GM12878 (cell line): ENCODE measurements at regions not wholly inside any gene's neighbourhood (a gene's known extent, or its start where the extent isn't known, plus 50 kb on each side); places are given as distances from the start of the nearest gene placed in this dataset.

Experiments
- FOS ChIP-seq: IDR thresholded peaks from 3 replicates; pipeline ENCODE4 v1.6.1; 2011; ENCODE audit warnings: borderline replicate concordance; ENCODE audit not compliant: insufficient read length; ENCODE audit errors: extremely low read depth
- GABPA ChIP-seq: IDR thresholded peaks from 2 replicates; pipeline ENCODE4 v1.6.1; 2014; ENCODE audit warnings: antibody characterized with exemption, low read depth, mild to moderate bottlenecking, inconsistent platforms
- MXI1 ChIP-seq: fragments of 150-350 bp; IDR thresholded peaks from 2 replicates; pipeline ENCODE4 v1.6.1; 2011; ENCODE audit warnings: low read depth, mild to moderate bottlenecking, inconsistent platforms, low read length, improper control_type of control experiment
- NKRF ChIP-seq: fragments of 450-650 bp; conservative IDR thresholded peaks from 2 replicates; pipeline ENCODE4 v1.6.1; 2017; ENCODE audit warnings: mild to moderate bottlenecking, moderate library complexity
- POU2F2 ChIP-seq: IDR thresholded peaks from 3 replicates; pipeline ENCODE4 v1.6.1; 2011; ENCODE audit warnings: low read depth, mild to moderate bottlenecking, low read length, borderline replicate concordance
- TBL1XR1 ChIP-seq: IDR thresholded peaks from 2 replicates; pipeline ENCODE4 v1.6.1; 2012; ENCODE audit warnings: low read depth, low read length, improper control_type of control experiment
- ZNF592 ChIP-seq: fragments of 450-650 bp; IDR thresholded peaks from 2 replicates; pipeline ENCODE4 v1.6.1; 2017; ENCODE audit warnings: mild to moderate bottlenecking, moderate library complexity
- TF ChIP-seq, protein P1 (sequence below): IDR thresholded peaks from 2 replicates; pipeline ENCODE4 v1.6.1; 2011; ENCODE audit warnings: borderline replicate concordance, low read depth, mild to moderate bottlenecking, moderate library complexity, low read length; ENCODE audit not compliant: insufficient read depth, poor library complexity, severe bottlenecking
- TF ChIP-seq, protein P2 (sequence below): fragments of 450-650 bp; IDR thresholded peaks from 2 replicates; pipeline ENCODE4 v1.6.1; 2016; ENCODE audit warnings: mild to moderate bottlenecking

GRCh38 chr20:7085467-7085866, 318.0 kb downstream of the BMP2 start (continued):
- TF ChIP-seq NKRF (no peak), FOS (no peak), MXI1 (no peak), ZNF592 (no peak), GABPA (no peak), POU2F2 (no peak), TBL1XR1 (no peak)
- TF ChIP-seq, protein P1, sequence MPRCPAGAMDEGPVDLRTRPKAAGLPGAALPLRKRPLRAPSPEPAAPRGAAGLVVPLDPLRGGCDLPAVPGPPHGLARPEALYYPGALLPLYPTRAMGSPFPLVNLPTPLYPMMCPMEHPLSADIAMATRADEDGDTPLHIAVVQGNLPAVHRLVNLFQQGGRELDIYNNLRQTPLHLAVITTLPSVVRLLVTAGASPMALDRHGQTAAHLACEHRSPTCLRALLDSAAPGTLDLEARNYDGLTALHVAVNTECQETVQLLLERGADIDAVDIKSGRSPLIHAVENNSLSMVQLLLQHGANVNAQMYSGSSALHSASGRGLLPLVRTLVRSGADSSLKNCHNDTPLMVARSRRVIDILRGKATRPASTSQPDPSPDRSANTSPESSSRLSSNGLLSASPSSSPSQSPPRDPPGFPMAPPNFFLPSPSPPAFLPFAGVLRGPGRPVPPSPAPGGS: no peak
- TF ChIP-seq, protein P2, sequence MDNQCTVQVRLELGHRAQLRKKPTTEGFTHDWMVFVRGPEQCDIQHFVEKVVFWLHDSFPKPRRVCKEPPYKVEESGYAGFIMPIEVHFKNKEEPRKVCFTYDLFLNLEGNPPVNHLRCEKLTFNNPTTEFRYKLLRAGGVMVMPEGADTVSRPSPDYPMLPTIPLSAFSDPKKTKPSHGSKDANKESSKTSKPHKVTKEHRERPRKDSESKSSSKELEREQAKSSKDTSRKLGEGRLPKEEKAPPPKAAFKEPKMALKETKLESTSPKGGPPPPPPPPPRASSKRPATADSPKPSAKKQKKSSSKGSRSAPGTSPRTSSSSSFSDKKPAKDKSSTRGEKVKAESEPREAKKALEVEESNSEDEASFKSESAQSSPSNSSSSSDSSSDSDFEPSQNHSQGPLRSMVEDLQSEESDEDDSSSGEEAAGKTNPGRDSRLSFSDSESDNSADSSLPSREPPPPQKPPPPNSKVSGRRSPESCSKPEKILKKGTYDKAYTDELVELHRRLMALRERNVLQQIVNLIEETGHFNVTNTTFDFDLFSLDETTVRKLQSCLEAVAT: no peak
